Thyroid gland (tissue), 4 donors: ENCODE measurements at regions not wholly inside any gene's neighbourhood (a gene's known extent, or its start where the extent isn't known, plus 50 kb on each side); places are given as distances from the start of the nearest gene placed in this dataset.

Experiments
- DNase-seq, 2 donors: peaks; one replicate each; pipeline ENCODE4 v3.0.0-alpha.2; 2019
- H3K27ac ChIP-seq, 3 donors: fragments of 200-600 bp; sonication (generic); 1 replicate in 2 of 3; 2 replicates in 1 of 3; pipeline ENCODE4 v1.5.1; 2016 to 2019; ENCODE audit warnings: mild to moderate bottlenecking in 1 of 3, moderate library complexity in 1 of 3
- H3K27me3 ChIP-seq: fragments of 200-600 bp; sonication (generic); one replicate; pipeline ENCODE4 v1.5.1; 2019
- H3K36me3 ChIP-seq, 2 donors: fragments of 200-600 bp; sonication (generic); one replicate each; pipeline ENCODE4 v1.5.1; 2016 to 2019
- H3K4me1 ChIP-seq, 2 donors: fragments of 200-600 bp; sonication (generic); one replicate each; pipeline ENCODE4 v1.5.1; 2017 to 2019
- H3K4me3 ChIP-seq, 3 donors: fragments of 200-600 bp; sonication (generic); replicated peaks in 1 of 3; 1 replicate in 2 of 3; 2 replicates in 1 of 3; pipeline ENCODE4 v1.5.1; 2016; ENCODE audit warnings: mild to moderate bottlenecking in 1 of 3
- H3K9me3 ChIP-seq: fragments of 200-600 bp; sonication (generic); one replicate; pipeline ENCODE4 v1.5.1; 2017
- CTCF ChIP-seq, 6 experiments: fragments of 200-600 bp in 3 of 6; fragments of 450-650 bp in 3 of 6; sonication (generic) in 3 of 6; IDR thresholded peaks; one replicate each; pipeline ENCODE4 v1.5.1; 2016 to 2019; ENCODE audit warnings: antibody characterized with exemption in 6 of 6, mild to moderate bottlenecking in 2 of 6, inconsistent platforms in 1 of 6, moderate library complexity in 1 of 6
- POLR2A ChIP-seq, 2 donors: fragments of 450-650 bp; IDR thresholded peaks; one replicate each; pipeline ENCODE4 v1.6.1; 2017; ENCODE audit warnings: antibody characterized with exemption in 2 of 2, mild to moderate bottlenecking in 2 of 2, moderate library complexity in 1 of 2
- WGBS, 2 donors: methylation state at CpG; one replicate each; pipeline ENCODE4 v1.1.5; 2017; 5-methylcytosine and 5-hydroxymethylcytosine counted together
- intact Hi-C: fragments of 100-400 bp; cut with DNase I; formaldehyde crosslinking; loops from one replicate; pipeline ENCODE4 v1.15.1; 2023

- WGBS, 2 donors, result 76 to 90% methylated on average over 6 of the region's 6 CpGs
- Histone ChIP-seq H3K9me3 (no peaks in the 10 kb centered on the region), H3K4me1 (no peaks in the 10 kb centered on the region), H3K4me3 (no peak overlapping the region), H3K36me3 (no peaks in the 10 kb centered on the region), H3K27me3 (no peaks in the 10 kb centered on the region), H3K27ac (no peak overlapping the region)
- TF ChIP-seq POLR2A (IDR thresholded peaks at IDR 0.05), result no peak
- no peak for TF ChIP-seq CTCF (IDR thresholded peaks at IDR 0.05)
- intact Hi-C loops, result no loop called here
- no peak for DNase-seq
These were observed 385.9 kb downstream of the MFSD1 start for GRCh38 chr3:159187706-159188105.

- TF ChIP-seq POLR2A (IDR thresholded peaks at IDR 0.05) (no peak), CTCF (IDR thresholded peaks at IDR 0.05) (no peak)
- Histone ChIP-seq H3K4me1 (no peaks in the 10 kb centered on the region), H3K4me3 (no peak overlapping the region), H3K9me3 (no peaks in the 10 kb centered on the region), H3K36me3 (no peaks in the 10 kb centered on the region), H3K27me3 (no peaks in the 10 kb centered on the region), H3K27ac (no peak overlapping the region)
- 61 to 77% methylated on average over 4 of the region's 4 CpGs for WGBS, 2 donors
- intact Hi-C loops, result no loop called here
- no peak for DNase-seq
These were observed 388.3 kb downstream of the MFSD1 start for GRCh38 chr3:159189994-159190669.

- 21 to 49% methylated on average over 4 of the region's 4 CpGs for WGBS, 2 donors
- Histone ChIP-seq H3K9me3 (no peaks in the 10 kb centered on the region), H3K27ac (no peak overlapping the region), H3K4me3 (no peak overlapping the region), H3K27me3 (no peaks in the 10 kb centered on the region), H3K36me3 (no peaks in the 10 kb centered on the region), H3K4me1 (no peaks in the 10 kb centered on the region)
- intact Hi-C loops, result no loop called here
- TF ChIP-seq CTCF (IDR thresholded peaks at IDR 0.05) (no peak), POLR2A (IDR thresholded peaks at IDR 0.05) (no peak)
- DNase-seq, result no peak
These were observed 389.6 kb downstream of the MFSD1 start for GRCh38 chr3:159191447-159191846.

DNA sequence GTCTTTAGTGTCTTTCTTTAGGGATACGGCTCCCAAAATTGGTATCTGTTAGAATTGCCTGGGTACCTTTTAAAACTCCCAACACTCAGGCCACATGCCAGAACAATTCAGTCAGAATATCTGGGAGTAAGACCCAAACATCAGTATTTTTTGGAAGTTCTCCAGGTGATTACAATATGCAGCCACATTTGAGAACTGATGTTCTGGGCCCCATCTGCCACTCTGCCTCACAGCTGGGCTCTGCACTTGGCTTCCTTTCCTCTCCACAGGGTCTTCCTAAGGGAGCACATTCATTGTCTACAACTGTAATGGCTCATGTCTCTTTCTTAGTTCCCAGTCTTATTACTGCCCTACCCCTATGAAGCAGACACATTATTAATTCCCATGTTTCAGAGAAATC is 394.5 kb downstream of the MFSD1 start:
- Histone ChIP-seq H3K27ac (no peak overlapping the region), H3K4me3 (no peak overlapping the region), H3K27me3 (no peaks in the 10 kb centered on the region), H3K36me3 (no peaks in the 10 kb centered on the region), H3K4me1 (no peaks in the 10 kb centered on the region), H3K9me3 (no peaks in the 10 kb centered on the region)
- DNase-seq, result no peak
- no peak for TF ChIP-seq POLR2A (IDR thresholded peaks at IDR 0.05)
- intact Hi-C loops, result no loop called here
- WGBS, 2 donors, result 86 to 94% methylated on average over 1 of the region's 1 CpG

GRCh38 chr3:159200176-159200575 is 398.3 kb downstream of the MFSD1 start:
- H3K27me3 ChIP-seq, result no peaks in the 10 kb centered on the region
- WGBS, 2 donors, result 78 to 83% methylated on average over 3 of the region's 3 CpGs
- no peak overlapping the region for H3K4me3 ChIP-seq
- H3K9me3 ChIP-seq, result no peaks in the 10 kb centered on the region
- no peaks in the 10 kb centered on the region for H3K36me3 ChIP-seq
- peaks cover 0 to 9% of the 10 kb centered on the region in 2 donors for H3K4me1 ChIP-seq
- no peak for DNase-seq
- intact Hi-C loops, result no loop called here
- no peak overlapping the region for H3K27ac ChIP-seq
- TF ChIP-seq POLR2A (IDR thresholded peaks at IDR 0.05) (no peak), CTCF (IDR thresholded peaks at IDR 0.05) (no peak)
